ENCODE measurements at regions not wholly inside any gene's neighbourhood (a gene's known extent, or its start where the extent isn't known, plus 50 kb on each side); places are given as distances from the start of the nearest gene placed in this dataset.

GRCh38 chr2:80943487-80943886 is 638.9 kb upstream of the LRRTM1 start:
- TF ChIP-seq EGR1 (IDR thresholded peaks at IDR 0.05) (no peak), REST (IDR thresholded peaks at IDR 0.05; ENCODE audit: low read depth) (no peak), EP300 (IDR thresholded peaks at IDR 0.05; ENCODE audit: borderline replicate concordance) (no peak), FOXM1 (IDR thresholded peaks at IDR 0.05; ENCODE audit: borderline replicate concordance, low read depth) (no peak), CEBPB (IDR thresholded peaks at IDR 0.05) (no peak), TEAD4 (IDR thresholded peaks at IDR 0.05) (no peak), TAF1 (IDR thresholded peaks at IDR 0.05; ENCODE audit: low read depth) (no peak), USF1 (IDR thresholded peaks at IDR 0.05) (no peak), MAX (IDR thresholded peaks at IDR 0.05) (no peak), NFIC (IDR thresholded peaks at IDR 0.05) (no peak), TCF12 (IDR thresholded peaks at IDR 0.05; ENCODE audit: low read depth) (no peak), RAD21 (IDR thresholded peaks at IDR 0.05; ENCODE audit: low read depth) (no peak)
